ENCODE measurements at regions not wholly inside any gene's neighbourhood (a gene's known extent, or its start where the extent isn't known, plus 50 kb on each side); places are given as distances from the start of the nearest gene placed in this dataset.
"Not testable (repeated sequence)": the region's sequence is repeated elsewhere in the genome, so short reads cannot be mapped to it uniquely, and the experiment has no call there.

GRCh38 chr22:23379540-23380229 is 199.4 kb downstream of the BCR start:
- DNase-seq = not testable (repeated sequence)
- intact Hi-C loops (cut with DNase I) = loop anchor here (10.0 kb wide), 1 partner anchor 205 kb away; no protein-coding TSS in a partner anchor

DNA sequence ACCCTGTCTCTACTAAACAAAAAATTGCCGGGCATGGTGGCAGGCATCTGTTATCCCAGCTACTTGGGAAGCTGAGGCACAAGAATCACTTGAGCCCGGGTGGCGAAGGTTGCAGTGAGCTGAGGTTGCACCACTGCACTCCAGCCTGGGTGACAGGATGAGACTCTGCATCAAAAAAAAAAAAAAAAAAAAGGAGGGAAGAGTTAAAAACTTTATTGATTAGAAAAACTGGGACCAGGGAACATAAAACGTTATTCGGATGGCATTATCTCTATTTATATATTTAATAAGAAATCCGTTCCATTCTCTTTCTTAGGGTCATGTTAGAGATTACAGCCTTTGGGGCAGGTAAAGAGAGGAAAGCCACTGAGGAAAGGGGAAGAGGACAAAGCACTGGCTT is 197.5 kb downstream of the BCR start:
- no peak for DNase-seq
- intact Hi-C loops (cut with DNase I) = no loop called here

DNA sequence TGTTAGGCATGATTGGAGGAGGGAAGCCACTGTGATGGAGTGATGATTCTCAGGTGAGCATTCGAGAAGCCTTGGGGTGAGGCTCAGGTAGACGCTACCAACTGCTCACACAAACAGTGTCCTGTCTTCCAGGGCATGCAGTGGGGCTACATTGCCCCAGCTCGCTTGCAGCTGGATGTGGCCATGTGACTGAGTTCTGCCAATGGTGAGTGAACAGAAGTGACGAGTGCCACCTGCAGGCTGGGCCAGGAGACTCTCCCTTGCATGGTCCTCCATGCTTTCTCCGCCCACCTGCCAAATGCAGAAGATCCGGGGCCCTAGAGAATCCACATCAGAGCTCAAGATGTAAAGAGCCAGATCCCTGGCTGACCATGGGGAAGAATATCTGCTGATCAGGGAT is 195.9 kb downstream of the BCR start:
- DNase-seq = no peak
- intact Hi-C loops (cut with DNase I) = no loop called here

DNA sequence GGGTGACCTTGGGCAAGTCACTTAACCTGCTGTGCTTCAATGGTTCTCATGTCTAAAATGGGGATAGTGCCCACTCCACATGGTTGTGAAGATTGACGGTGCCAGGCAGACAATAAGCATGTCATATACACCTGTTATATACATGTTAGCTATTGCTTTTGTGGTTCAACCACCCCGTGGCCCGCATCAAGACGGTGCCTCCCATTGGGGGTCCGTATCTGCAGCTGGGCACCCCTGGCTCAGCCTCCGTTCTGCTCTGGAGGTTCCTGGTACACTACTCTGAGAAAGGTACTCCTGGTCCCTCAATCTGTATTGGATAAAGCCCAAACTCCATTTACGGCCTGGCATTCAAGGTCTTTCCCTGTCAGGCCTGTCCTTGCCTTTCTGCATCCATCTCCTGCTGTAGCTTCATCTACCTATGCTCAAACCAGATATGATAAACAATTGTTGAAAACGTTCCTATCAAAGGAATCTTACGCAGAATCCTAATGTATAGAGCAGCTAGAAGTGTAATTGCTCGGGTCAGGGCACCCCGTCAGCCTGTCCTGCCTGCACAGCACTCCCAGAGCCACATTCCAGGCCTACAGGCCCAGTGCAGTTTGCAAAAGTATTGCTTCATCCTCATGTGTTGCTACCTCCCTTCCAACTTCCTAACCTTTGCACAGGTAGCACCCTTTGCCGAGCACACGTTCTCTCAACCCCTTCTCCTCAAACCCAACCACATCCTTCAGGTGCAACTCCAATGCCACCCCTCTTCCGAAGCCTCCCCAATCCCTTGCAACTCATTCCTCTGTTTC is 194.9 kb downstream of the BCR start:
- no peak for DNase-seq
- intact Hi-C loops (cut with DNase I) = no loop called here

GRCh38 chr22:23373601-23374000 is 193.3 kb downstream of the BCR start:
- intact Hi-C loops (cut with DNase I) = no loop called here
- DNase-seq = no peak

DNA sequence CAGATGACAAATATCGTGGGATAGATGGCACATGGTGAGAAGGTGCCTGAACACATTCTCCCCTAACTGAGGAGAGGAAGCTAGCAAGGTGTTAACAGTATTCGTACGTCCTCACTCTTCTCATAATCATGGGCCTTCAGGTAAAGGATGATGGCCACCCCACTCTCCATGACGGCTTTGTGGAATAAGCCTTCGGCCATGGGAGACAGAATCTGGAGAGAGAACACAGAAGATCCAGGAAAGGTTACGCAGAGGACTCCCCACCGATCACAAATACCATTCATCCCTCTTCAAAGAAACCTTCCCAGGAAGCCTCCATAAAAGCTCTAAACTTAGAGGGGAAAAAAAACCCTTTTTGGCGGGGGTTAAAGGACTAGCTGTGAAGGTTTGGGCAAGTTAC is 189.9 kb downstream of the BCR start:
- intact Hi-C loops (cut with DNase I) = no loop called here
- DNase-seq = peak in 1 of 42 donors; percentile 21

GRCh38 chr22:23369054-23369685 is 188.9 kb downstream of the BCR start:
- peak in 2 of 42 donors; percentile 14 to 21 for DNase-seq

More at GRCh38 chr22:23369054-23369685, 188.9 kb downstream of the BCR start:
- intact Hi-C loops (cut with DNase I) = no loop called here

All from head of caudate nucleus (tissue), 42 donors.